Adipocyte (in vitro differentiated cells): ENCODE measurements at regions not wholly inside any gene's neighbourhood (a gene's known extent, or its start where the extent isn't known, plus 50 kb on each side); places are given as distances from the start of the nearest gene placed in this dataset.

Experiments
- DNase-seq: peaks from one replicate; pipeline ENCODE4 v3.0.0-alpha.2; 2015; ENCODE audit warnings: low read depth
- H3K27me3 ChIP-seq: replicated peaks from 2 replicates; pipeline ENCODE4 v1.7.0; 2013; ENCODE audit warnings: mild to moderate bottlenecking, low read length, moderate library complexity; ENCODE audit not compliant: control insufficient read depth, insufficient read depth
- H3K36me3 ChIP-seq: 2 replicates; pipeline ENCODE4 v1.7.0; 2013; ENCODE audit warnings: low read length, mild to moderate bottlenecking, moderate library complexity; ENCODE audit not compliant: control insufficient read depth, insufficient read depth, severe bottlenecking
- H3K4me1 ChIP-seq: 2 replicates; pipeline ENCODE4 v1.7.0; 2013; ENCODE audit warnings: mild to moderate bottlenecking, low read length, moderate library complexity; ENCODE audit not compliant: control insufficient read depth, insufficient read depth
- H3K4me3 ChIP-seq: 2 replicates; pipeline ENCODE4 v1.7.0; 2013; ENCODE audit warnings: mild to moderate bottlenecking, low read length, moderate library complexity
- H3K9ac ChIP-seq: 2 replicates; pipeline ENCODE4 v1.7.0; 2013; ENCODE audit warnings: mild to moderate bottlenecking, low read length, moderate library complexity
- H3K9me3 ChIP-seq: 2 replicates; pipeline ENCODE4 v1.7.0; 2013; ENCODE audit warnings: mild to moderate bottlenecking, low read length, moderate library complexity; ENCODE audit not compliant: control insufficient read depth

DNA sequence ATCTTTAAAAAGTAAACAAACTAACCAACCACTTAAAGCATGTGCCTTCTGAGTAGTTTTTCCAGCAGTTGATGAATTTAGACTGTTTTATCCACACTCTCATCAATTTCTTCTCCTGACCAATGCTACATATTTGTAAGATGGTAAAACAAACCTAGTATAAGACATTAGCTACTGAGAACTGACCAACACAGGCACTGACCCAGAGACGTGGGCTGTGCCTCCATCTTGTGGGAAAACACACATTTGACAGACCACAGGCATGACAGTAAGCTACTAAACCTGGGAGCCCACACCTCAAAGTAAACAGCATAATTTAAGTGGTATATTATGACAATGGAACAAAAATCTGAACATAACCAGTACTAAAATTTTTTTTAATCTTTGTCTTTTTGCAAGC, 121.4 kb upstream of the NRSN1 start:
- no peaks in the 10 kb centered on the region for H3K36me3 ChIP-seq
- no peak for DNase-seq
- no peaks in the 10 kb centered on the region for H3K9me3 ChIP-seq
- H3K27me3 ChIP-seq, result no peaks in the 10 kb centered on the region
- no peak overlapping the region for H3K4me3 ChIP-seq
- no peak overlapping the region for H3K9ac ChIP-seq
- H3K4me1 ChIP-seq, result peaks cover 5% of the 10 kb centered on the region

DNA sequence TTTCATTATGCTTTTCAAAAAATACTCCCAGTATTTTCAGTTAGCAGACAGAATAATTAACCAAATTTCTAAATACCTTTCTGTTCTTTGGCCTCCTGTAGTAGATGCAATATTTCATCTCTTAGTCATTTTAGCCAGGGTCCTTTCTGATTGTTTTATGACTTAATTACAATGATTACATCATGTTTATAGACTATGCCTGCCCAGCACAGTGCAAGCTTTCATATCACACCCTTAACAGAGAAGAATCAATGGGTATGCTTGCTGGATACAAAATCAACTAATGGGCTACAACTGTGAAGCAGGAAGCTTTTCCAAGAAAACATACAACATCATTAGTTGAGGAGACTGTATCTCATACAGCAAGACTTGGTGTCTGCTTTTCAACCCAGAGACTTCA, 119.8 kb upstream of the NRSN1 start:
- no peak for DNase-seq
- no peaks in the 10 kb centered on the region for H3K9me3 ChIP-seq
- no peaks in the 10 kb centered on the region for H3K36me3 ChIP-seq
- no peaks in the 10 kb centered on the region for H3K27me3 ChIP-seq
- no peak overlapping the region for H3K9ac ChIP-seq
- H3K4me3 ChIP-seq, result no peak overlapping the region
- peaks cover 5% of the 10 kb centered on the region for H3K4me1 ChIP-seq

DNA sequence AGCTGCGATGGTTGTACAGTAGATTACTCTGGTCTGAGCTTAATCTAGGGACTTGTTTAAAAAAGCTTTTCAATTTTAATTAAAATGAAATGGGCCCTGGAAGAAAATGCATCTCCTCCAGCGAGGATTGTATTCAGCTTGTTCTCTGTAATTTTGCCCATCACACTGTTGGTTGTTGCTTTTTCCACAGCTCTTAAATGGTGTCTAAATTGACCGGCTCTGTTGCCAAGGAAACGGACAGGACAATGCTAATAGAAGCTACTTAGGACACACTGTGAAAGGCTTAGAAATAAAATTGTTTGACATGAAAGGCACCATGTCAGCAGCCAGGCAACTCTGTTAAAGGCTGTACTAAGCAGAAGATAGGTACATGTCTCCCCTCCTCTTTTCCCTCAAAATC, 116.7 kb upstream of the NRSN1 start:
- no peaks in the 10 kb centered on the region for H3K4me1 ChIP-seq
- no peaks in the 10 kb centered on the region for H3K27me3 ChIP-seq
- DNase-seq, result no peak
- H3K9me3 ChIP-seq, result peaks cover 8% of the 10 kb centered on the region
- no peak overlapping the region for H3K4me3 ChIP-seq
- no peak overlapping the region for H3K9ac ChIP-seq
- no peaks in the 10 kb centered on the region for H3K36me3 ChIP-seq

DNA sequence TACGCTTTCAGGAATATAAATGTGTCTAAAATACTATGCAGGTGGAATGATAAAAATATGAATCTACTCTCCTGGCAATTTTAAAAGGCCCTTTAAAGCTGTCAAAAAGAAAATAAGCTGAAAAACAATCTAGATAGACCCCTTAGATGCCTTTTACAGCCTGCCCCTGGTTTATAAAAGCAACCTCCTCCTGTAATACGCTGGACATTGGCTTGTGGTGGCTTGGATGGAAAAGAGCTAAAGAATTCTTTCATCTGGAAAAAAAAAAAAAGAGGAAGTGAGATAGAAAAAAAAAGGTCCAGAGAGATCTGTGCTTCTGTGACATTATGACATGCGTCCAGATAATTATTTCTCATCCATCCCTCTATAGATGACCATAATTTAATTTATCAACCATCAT, 115.9 kb upstream of the NRSN1 start:
- H3K4me3 ChIP-seq, result no peak overlapping the region
- no peaks in the 10 kb centered on the region for H3K36me3 ChIP-seq
- no peak for DNase-seq
- H3K4me1 ChIP-seq, result no peaks in the 10 kb centered on the region
- H3K9me3 ChIP-seq, result peaks cover 8% of the 10 kb centered on the region
- no peak overlapping the region for H3K9ac ChIP-seq
- no peaks in the 10 kb centered on the region for H3K27me3 ChIP-seq

DNA sequence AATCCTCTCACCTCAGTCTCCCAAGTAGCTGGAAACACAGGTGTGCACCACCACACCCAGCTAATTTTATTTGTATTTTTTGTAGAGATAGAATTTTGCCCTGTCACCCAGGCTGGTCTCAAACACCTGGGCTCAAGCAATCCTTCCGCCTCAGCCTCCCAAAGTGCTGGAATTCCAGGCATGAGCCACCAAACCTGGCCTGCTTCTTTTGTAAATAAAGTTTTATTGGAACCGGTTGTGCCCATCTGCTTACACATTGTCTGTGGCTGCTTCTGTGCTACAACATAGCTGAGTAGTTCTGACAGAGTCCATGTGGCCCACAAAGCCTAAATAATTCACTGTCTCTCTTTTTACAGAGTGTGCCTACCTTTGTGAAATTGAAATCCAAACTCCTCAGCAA, 109.7 kb upstream of the NRSN1 start:
- Histone ChIP-seq H3K4me3 (no peak overlapping the region), H3K9ac (no peak overlapping the region), H3K36me3 (no peaks in the 10 kb centered on the region), H3K9me3 (peaks cover 8% of the 10 kb centered on the region), H3K27me3 (no peaks in the 10 kb centered on the region), H3K4me1 (no peaks in the 10 kb centered on the region)
- no peak for DNase-seq

DNA sequence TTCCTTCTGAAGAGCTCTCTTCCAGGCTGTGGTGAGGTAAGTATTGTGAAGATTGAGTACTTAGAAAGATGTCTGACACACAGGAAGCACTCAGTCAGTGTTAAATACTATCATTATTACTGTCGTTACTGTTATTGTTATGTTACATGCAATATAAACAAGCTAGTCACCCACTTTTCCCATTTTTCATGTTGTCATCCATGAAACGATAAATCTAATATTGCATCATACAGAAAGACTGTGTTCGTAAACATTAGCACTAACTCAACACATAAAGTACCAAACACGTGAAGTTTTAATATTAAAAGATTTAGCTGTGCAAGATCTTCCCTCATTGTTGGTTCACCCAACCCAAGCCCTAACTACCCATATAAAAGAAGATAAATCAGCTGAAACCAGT, 109.2 kb upstream of the NRSN1 start:
- Histone ChIP-seq H3K9ac (no peak overlapping the region), H3K36me3 (no peaks in the 10 kb centered on the region), H3K4me3 (no peak overlapping the region), H3K27me3 (no peaks in the 10 kb centered on the region), H3K9me3 (peaks cover 8% of the 10 kb centered on the region), H3K4me1 (no peaks in the 10 kb centered on the region)
- DNase-seq, result no peak

DNA sequence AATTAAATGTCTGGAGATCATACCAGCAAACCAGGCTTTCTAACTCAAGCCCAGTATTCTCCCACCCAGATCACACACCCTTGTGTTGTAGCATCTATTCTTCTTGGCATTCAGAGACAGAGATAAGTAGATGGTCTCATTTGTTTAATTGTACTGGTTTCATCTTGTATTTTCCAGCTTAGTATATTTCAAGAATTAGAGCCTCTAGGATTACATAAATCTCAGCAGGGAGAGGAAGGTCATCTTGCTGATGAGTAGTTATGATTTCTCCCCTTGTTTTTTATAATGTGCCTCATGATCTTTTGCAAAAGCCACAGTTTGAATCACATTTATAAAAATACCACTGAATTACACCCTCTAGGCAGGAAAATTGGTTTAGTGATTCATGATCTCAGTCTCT, 106.6 kb upstream of the NRSN1 start:
- no peaks in the 10 kb centered on the region for H3K4me1 ChIP-seq
- no peaks in the 10 kb centered on the region for H3K27me3 ChIP-seq
- no peak for DNase-seq
- H3K4me3 ChIP-seq, result no peak overlapping the region
- no peak overlapping the region for H3K9ac ChIP-seq
- H3K9me3 ChIP-seq, result no peaks in the 10 kb centered on the region
- H3K36me3 ChIP-seq, result no peaks in the 10 kb centered on the region

DNA sequence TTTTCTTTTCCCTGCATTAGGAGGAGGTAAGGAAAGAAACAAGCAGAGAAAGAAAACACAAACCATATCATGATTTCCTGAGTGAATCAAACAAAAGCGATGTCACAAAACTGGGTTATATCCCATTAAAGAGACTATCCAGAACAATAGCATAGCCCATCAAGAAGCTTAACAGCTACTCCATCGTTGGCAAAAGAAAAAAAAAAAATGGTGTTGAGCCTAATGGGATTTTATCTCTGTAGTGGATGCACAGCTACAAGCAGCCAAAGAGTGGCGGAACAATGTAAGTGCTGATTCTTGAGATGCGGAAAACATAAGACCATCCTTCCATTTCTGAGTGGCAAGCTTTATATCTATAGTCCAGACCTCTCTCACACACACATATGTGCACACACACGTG, 106.2 kb upstream of the NRSN1 start:
- Histone ChIP-seq H3K4me3 (no peak overlapping the region), H3K9me3 (no peaks in the 10 kb centered on the region), H3K36me3 (no peaks in the 10 kb centered on the region), H3K9ac (no peak overlapping the region), H3K4me1 (no peaks in the 10 kb centered on the region), H3K27me3 (no peaks in the 10 kb centered on the region)
- no peak for DNase-seq

DNA sequence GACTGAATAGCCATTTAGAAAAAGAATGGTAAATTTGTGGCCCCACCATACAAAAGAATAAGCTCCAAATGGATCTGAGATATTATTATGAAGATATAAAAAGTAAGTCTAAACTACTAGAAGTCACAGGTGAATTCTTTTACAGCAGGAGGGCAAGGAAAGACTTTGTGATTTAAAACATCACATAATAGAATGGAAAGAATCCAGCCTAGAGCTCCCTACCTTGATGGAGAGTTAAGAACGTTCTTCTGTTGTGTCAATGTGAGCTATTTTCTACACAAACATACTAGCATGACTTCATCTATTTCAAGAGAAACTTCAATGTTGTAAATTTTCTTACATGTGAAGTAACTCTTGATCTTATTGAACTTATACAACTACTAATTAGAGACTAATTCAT, 100.0 kb upstream of the NRSN1 start:
- H3K36me3 ChIP-seq, result no peaks in the 10 kb centered on the region
- H3K4me1 ChIP-seq, result no peaks in the 10 kb centered on the region
- DNase-seq, result no peak
- H3K27me3 ChIP-seq, result no peaks in the 10 kb centered on the region
- H3K4me3 ChIP-seq, result no peak overlapping the region
- no peak overlapping the region for H3K9ac ChIP-seq
- peaks cover 29% of the 10 kb centered on the region for H3K9me3 ChIP-seq

DNA sequence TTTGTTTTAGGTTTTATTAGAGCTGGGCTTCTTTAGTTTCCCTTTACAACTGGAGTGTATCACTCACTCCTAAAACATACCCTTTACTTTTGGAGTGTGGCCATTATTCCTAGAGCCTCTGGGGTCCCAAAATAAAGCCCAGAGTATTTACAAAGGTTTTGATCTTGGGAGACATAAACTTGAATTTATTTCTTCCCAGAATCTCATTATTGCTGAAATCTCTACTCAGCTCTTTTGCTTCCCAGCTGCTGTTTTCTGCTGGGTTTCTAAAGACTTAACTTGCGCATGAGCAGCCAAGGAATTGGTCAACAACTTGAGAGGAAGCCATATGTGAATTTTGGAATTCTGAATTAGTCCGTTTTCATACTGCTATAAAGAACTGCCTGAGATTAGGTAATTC, 94.5 kb upstream of the NRSN1 start:
- no peak for DNase-seq
- Histone ChIP-seq H3K9ac (no peak overlapping the region), H3K27me3 (no peaks in the 10 kb centered on the region), H3K9me3 (peaks cover 25% of the 10 kb centered on the region), H3K4me1 (no peaks in the 10 kb centered on the region), H3K4me3 (no peak overlapping the region), H3K36me3 (no peaks in the 10 kb centered on the region)

DNA sequence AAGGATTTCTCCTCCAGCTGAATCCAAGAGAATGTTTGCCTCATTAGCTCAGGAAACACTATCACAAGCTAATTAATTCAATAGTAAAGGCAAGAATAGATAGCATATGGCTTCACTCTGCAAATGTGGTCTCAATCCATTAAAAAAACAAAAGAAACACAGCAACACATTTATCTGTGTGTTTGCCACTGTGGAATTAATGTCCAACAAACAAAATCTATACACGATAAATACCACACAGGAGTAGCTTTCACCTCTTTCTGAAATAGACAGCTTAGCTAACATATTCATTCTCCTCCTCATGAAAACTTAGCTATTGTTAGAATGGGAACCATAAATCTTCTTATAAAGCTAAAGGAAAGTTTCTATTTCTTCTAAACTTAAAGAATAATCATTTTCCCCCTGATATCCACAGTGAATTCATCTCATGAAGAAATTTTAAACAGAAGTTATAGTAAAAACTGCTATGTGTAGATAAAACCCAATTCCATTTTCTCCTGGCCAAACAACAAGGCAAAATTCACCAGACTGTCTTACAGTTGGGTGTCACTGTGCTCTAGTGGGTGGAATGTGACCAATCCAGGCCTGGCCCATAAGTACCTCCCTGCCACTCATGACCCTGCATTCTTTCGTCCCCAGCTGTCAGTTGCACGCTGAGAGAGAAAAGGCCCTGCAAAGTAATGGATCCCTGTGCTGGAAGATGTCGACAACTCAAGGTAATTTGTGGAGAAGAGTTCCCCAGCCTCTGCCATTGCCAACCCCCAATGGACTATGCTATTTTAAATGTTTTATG, 92.9 kb upstream of the NRSN1 start:
- DNase-seq, result no peak
- H3K4me3 ChIP-seq, result no peak overlapping the region
- peaks cover 14% of the 10 kb centered on the region for H3K9me3 ChIP-seq
- no peak overlapping the region for H3K9ac ChIP-seq
- no peaks in the 10 kb centered on the region for H3K36me3 ChIP-seq
- H3K4me1 ChIP-seq, result no peaks in the 10 kb centered on the region
- no peaks in the 10 kb centered on the region for H3K27me3 ChIP-seq

DNA sequence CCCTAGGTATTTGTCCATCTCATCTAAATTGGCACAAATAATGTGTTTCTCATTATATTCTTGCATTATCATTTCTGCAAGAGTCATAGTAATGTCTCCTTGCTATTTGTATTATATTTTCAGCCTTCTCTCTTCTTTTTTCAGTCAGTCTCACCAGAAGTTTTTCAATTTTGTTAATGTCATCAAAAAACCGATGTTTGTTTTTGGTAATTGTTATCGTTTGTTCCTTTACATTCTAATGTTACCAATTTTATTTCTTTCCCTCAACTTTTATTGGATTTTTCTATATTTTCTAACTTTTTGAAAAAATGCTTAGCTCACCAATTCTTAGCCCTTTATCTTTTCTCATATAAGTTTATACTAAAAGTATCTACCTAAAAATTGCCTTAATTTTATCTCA, 82.2 kb upstream of the NRSN1 start:
- H3K9ac ChIP-seq, result no peak overlapping the region
- no peaks in the 10 kb centered on the region for H3K36me3 ChIP-seq
- no peaks in the 10 kb centered on the region for H3K27me3 ChIP-seq
- peaks cover 11% of the 10 kb centered on the region for H3K9me3 ChIP-seq
- DNase-seq, result no peak
- H3K4me1 ChIP-seq, result no peaks in the 10 kb centered on the region
- H3K4me3 ChIP-seq, result no peak overlapping the region
